ENCODE measurements at regions not wholly inside any gene's neighbourhood (a gene's known extent, or its start where the extent isn't known, plus 50 kb on each side); places are given as distances from the start of the nearest gene placed in this dataset.

- Histone ChIP-seq H3K27me3 (ENCODE audit: insufficient read depth) (no peaks in the 10 kb centered on the region), H3K4me2 (no peak overlapping the region), H3K27ac (ENCODE audit: low read depth) (no peak overlapping the region), H3K9me2 (ENCODE audit: insufficient read depth) (no peaks in the 10 kb centered on the region), H3K79me2 (replicated peaks; ENCODE audit: insufficient read depth) (no peaks in the 10 kb centered on the region), H3K4me1 (ENCODE audit: insufficient read depth) (no peaks in the 10 kb centered on the region), H2AFZ (no peak overlapping the region), H3K4me3 (no peak overlapping the region), H3F3A (replicated peaks; ENCODE audit: low read depth) (no peaks in the 10 kb centered on the region), H4K20me1 (replicated peaks; ENCODE audit: insufficient read depth) (no peaks in the 10 kb centered on the region), H3K36me3 (ENCODE audit: insufficient read depth) (no peaks in the 10 kb centered on the region)
- no peak overlapping the region for H3K27ac Mint-ChIP-seq
- H3K9me3 Mint-ChIP-seq: no peaks in the 10 kb centered on the region
- no peaks in the 10 kb centered on the region for H3K27me3 Mint-ChIP-seq (ENCODE audit: insufficient read depth, low read depth, poor library complexity)
- no peaks in the 10 kb centered on the region for H3K4me1 Mint-ChIP-seq
- TF ChIP-seq, protein P1, sequence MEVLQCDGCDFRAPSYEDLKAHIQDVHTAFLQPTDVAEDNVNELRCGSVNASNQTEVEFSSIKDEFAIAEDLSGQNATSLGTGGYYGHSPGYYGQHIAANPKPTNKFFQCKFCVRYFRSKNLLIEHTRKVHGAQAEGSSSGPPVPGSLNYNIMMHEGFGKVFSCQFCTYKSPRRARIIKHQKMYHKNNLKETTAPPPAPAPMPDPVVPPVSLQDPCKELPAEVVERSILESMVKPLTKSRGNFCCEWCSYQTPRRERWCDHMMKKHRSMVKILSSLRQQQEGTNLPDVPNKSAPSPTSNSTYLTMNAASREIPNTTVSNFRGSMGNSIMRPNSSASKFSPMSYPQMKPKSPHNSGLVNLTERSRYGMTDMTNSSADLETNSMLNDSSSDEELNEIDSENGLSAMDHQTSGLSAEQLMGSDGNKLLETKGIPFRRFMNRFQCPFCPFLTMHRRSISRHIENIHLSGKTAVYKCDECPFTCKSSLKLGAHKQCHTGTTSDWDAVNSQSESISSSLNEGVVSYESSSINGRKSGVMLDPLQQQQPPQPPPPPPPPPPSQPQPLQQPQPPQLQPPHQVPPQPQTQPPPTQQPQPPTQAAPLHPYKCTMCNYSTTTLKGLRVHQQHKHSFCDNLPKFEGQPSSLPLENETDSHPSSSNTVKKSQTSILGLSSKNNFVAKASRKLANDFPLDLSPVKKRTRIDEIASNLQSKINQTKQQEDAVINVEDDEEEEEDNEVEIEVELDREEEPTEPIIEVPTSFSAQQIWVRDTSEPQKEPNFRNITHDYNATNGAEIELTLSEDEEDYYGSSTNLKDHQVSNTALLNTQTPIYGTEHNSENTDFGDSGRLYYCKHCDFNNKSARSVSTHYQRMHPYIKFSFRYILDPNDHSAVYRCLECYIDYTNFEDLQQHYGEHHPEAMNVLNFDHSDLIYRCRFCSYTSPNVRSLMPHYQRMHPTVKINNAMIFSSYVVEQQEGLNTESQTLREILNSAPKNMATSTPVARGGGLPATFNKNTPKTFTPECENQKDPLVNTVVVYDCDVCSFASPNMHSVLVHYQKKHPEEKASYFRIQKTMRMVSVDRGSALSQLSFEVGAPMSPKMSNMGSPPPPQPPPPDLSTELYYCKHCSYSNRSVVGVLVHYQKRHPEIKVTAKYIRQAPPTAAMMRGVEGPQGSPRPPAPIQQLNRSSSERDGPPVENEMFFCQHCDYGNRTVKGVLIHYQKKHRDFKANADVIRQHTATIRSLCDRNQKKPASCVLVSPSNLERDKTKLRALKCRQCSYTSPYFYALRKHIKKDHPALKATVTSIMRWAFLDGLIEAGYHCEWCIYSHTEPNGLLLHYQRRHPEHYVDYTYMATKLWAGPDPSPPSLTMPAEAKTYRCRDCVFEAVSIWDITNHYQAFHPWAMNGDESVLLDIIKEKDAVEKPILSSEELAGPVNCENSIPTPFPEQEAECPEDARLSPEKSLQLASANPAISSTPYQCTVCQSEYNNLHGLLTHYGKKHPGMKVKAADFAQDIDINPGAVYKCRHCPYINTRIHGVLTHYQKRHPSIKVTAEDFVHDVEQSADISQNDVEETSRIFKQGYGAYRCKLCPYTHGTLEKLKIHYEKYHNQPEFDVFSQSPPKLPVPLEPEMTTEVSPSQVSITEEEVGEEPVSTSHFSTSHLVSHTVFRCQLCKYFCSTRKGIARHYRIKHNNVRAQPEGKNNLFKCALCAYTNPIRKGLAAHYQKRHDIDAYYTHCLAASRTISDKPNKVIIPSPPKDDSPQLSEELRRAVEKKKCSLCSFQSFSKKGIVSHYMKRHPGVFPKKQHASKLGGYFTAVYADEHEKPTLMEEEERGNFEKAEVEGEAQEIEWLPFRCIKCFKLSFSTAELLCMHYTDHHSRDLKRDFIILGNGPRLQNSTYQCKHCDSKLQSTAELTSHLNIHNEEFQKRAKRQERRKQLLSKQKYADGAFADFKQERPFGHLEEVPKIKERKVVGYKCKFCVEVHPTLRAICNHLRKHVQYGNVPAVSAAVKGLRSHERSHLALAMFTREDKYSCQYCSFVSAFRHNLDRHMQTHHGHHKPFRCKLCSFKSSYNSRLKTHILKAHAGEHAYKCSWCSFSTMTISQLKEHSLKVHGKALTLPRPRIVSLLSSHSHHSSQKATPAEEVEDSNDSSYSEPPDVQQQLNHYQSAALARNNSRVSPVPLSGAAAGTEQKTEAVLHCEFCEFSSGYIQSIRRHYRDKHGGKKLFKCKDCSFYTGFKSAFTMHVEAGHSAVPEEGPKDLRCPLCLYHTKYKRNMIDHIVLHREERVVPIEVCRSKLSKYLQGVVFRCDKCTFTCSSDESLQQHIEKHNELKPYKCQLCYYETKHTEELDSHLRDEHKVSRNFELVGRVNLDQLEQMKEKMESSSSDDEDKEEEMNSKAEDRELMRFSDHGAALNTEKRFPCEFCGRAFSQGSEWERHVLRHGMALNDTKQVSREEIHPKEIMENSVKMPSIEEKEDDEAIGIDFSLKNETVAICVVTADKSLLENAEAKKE (CRISPR knock-in tag; IDR thresholded peaks at IDR 0.05): no peak
- no peak for TF ChIP-seq NANOG (IDR thresholded peaks at IDR 0.05; ENCODE audit: borderline replicate concordance)
- TF ChIP-seq, protein P2, sequence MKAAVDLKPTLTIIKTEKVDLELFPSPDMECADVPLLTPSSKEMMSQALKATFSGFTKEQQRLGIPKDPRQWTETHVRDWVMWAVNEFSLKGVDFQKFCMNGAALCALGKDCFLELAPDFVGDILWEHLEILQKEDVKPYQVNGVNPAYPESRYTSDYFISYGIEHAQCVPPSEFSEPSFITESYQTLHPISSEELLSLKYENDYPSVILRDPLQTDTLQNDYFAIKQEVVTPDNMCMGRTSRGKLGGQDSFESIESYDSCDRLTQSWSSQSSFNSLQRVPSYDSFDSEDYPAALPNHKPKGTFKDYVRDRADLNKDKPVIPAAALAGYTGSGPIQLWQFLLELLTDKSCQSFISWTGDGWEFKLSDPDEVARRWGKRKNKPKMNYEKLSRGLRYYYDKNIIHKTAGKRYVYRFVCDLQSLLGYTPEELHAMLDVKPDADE (IDR thresholded peaks at IDR 0.05): no peak
- TF ChIP-seq JUNB (IDR thresholded peaks at IDR 0.05; ENCODE audit: unreplicated experiment): no peak
- TF ChIP-seq EZH2 (IDR thresholded peaks at IDR 0.05; ENCODE audit: low read depth, unreplicated experiment): no peak
- no peak for TF ChIP-seq CREB1 (CRISPR knock-in tag; IDR thresholded peaks at IDR 0.05; ENCODE audit: low read depth)
- no peak for TF ChIP-seq ZNF114 (CRISPR knock-in tag; IDR thresholded peaks at IDR 0.05)
- no peak for TF ChIP-seq STAT1 (IDR thresholded peaks at IDR 0.05; ENCODE audit: unreplicated experiment)
- no peak for ATAC-seq
- DNase-seq (ENCODE audit: low spot score): no peak
- no peak overlapping the region for H3K4me3 Mint-ChIP-seq
- H3K36me3 Mint-ChIP-seq (ENCODE audit: low read depth): no peaks in the 10 kb centered on the region
Measured at GRCh38 chr18:73528066-73528465, 619.6 kb downstream of the FBXO15 start.

All from GM23338 (cell line).